ENCODE measurements at regions not wholly inside any gene's neighbourhood (a gene's known extent, or its start where the extent isn't known, plus 50 kb on each side); places are given as distances from the start of the nearest gene placed in this dataset.

DNA sequence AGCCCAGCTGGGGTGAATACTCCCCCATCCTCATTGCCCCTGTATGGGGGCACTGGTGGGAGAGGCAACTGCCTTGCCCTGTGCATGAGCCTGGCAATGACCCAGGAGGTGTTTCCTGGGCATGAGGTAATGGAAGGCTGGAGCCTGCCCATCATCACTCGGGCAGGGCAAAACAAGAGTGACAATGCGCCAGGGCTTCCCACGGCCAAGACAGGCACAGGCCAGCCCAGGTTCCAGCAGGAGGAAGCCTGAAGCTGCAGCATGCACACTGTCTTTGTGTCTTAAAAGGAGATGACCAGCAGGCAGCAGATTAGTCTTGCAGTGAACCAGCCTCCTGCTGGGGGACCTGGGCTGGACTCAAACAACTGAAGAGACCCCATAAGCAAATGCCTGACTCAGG is 92.2 kb upstream of the SMIM23 start:
- TF ChIP-seq, protein P1, sequence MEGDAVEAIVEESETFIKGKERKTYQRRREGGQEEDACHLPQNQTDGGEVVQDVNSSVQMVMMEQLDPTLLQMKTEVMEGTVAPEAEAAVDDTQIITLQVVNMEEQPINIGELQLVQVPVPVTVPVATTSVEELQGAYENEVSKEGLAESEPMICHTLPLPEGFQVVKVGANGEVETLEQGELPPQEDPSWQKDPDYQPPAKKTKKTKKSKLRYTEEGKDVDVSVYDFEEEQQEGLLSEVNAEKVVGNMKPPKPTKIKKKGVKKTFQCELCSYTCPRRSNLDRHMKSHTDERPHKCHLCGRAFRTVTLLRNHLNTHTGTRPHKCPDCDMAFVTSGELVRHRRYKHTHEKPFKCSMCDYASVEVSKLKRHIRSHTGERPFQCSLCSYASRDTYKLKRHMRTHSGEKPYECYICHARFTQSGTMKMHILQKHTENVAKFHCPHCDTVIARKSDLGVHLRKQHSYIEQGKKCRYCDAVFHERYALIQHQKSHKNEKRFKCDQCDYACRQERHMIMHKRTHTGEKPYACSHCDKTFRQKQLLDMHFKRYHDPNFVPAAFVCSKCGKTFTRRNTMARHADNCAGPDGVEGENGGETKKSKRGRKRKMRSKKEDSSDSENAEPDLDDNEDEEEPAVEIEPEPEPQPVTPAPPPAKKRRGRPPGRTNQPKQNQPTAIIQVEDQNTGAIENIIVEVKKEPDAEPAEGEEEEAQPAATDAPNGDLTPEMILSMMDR (IDR thresholded peaks at IDR 0.05; ENCODE audit: insufficient read depth, low read length): no peak
- no peak for TF ChIP-seq POLR2AphosphoS5 (IDR thresholded peaks at IDR 0.05; ENCODE audit: low read depth)

Data from HL-60 (cell line).